T-helper 1 cell (primary cell): ENCODE measurements at regions not wholly inside any gene's neighbourhood (a gene's known extent, or its start where the extent isn't known, plus 50 kb on each side); places are given as distances from the start of the nearest gene placed in this dataset.
"Not testable (repeated sequence)": the region's sequence is repeated elsewhere in the genome, so short reads cannot be mapped to it uniquely, and the experiment has no call there.

Experiments used
- DNase-seq, 5 donors: peaks; one replicate each; pipeline ENCODE4 v3.0.0-alpha.2; 2012 to 2020

DNA sequence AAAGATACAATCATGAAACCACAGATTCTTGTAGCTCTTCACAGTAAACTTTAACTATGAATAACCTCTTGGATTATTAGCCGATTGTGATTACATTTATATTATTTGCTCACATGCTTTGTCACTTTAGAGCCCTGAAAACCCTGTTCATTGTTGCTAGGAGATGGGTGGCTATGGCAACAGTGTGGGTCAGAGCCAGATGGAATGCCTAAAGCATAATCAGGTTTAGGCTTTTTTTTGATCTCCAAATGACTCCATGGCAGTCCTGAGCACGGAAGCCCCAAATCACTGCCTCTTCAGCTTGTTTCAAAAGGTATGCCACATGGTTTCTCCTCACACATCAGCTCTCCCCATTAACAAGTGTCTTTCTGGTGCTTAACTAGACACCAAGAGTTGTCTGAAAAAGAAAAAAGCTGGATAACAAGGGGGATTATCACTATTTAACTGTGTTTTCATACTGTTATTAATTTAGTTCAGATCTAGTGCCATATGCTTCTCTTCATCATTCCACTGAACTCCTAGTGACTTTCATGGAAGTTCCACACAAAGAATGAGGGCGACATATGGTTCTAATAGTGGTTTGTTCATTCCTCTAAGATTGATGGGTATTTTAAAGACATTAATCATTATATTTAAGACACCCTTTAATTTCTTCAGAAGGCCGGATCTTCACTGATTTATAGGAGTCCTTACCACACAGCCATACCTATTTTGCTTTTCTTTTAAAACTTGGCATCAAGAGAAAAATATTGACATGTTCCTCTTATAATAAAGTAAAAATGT is 88.8 kb upstream of the PAM start:
- no peak for DNase-seq

DNA sequence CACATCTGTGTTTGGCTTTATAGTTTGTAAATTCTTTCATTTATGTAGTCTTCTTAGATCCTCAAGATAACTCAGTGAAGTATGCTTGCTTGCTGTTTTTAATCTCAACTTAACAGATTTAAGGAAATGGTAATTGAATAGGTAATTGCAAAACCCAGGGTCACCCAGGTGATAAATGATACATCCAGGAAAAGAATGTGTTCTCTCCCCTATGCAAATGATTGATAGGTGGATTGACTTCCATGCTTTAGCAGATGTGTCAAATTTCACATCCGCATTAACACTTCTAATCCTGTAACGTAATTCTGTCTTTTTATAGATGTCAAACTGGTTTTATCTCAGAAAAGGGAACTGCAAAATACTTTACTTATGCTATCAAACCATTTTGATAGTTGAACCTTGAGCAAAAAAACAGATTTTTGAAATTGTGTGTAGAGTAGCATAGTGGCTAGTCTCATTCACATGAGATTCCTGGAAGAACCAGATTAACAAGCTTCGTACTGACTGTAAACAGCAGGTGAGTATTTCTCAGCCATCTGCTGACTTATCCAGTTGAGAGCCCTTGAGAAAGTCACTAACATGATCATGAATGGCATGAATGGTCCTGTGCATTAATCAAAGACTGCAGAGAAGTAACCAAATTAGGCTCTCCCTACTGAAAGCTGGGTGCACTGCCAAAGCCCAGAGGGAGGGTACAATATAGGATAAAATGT is 86.7 kb upstream of the PAM start:
- no peak for DNase-seq

- DNase-seq = no peak
Observed at GRCh38 chr5:102670224-102670836, 84.8 kb upstream of the PAM start.

DNA sequence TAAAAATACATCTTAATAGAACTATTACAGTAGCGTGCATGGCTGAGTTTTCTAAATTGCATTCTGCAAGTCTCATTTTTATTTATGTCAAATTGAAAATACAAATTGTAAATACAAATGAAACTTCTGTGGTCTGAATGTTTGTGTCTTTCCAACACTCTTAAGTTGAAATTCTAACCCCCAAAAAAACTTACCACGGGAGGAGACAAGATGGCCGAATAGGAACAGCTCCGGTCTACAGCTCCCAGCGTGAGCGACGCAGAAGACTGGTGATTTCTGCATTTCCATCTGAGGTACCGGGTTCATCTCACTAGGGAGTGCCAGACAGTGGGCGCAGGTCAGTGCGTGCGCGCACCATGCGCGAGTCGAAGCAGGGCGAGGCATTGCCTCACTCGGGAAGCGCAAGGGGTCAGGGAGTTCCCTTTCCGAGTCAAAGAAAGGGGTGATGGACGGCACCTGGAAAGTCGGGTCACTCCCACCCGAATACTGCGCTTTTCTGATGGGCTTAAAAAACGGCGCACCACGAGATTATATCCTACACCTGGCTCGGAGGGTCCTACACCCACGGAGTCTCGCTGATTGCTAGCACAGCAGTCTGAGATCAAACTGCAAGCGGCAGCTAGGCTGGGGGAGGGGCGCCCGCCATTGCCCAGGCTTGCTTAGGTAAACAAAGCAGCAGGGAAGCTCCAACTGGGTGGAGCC is 83.9 kb upstream of the PAM start:
- not testable (repeated sequence) for DNase-seq

DNA sequence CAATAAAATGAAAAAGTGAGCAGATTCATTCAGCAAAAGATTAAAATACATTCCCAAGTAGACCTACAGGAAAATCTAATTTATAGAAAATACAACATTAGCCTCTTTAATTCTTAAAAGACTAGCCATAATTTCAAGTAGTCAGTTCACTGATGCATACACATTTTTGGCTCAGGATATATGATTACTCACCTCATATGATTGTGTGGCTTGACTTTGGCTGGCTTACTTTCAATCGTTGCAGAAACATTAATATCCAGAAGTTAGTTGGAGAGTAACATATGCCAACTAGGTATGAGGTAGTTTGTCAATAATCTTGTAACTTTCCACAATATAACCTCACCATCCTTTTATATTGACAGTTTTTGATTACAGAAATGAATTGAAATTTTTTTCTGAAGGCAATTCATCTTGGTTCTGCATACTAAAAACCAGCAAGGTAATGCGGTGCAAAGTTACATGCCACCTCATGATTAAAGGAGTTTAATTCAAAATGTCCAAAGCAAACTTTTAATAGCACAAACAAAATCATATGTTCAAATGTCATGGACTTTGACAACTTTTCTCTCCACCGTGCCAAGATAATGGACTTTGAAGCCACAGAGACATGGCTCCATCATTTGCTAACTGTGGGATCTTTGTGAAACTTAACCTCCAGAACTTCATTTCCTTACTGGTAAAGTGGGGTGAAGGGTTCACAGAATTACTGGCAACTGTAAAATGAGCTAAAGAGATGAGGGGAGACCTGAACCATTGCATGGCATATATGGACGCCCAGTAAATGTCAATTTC is 76.6 kb upstream of the PAM start:
- DNase-seq = no peak

DNA sequence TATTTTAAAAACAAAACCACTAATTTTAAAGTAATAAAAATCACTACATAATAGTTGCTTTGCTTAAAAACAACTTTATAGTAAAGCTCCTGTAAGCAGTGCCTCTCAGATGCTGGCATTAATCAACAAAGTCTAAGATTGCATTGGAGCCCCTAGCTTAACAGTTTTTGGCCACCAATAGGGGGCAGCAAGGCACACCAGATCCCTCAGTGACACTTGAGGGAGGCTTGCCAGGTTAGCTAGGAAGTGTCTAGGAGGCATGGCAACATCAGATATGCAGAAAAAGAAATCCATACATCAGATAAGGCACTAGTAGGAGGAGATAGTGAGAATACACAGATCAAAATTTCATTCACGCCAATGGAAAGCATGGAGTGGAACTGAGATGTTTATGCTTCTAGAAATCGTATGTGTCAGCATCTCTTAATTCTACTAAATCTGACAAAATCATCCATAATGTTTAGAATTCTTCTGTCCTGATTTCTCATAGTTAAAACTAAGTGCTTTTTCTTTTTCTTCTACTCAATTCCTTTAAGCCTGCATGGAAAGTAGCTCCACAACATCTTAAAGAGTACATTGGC is 73.6 kb upstream of the PAM start:
- peak; percentile 8 to 52 (median 35) for DNase-seq

- DNase-seq = no peak
Observed at GRCh38 chr5:102682101-102682647, 72.9 kb upstream of the PAM start.

DNA sequence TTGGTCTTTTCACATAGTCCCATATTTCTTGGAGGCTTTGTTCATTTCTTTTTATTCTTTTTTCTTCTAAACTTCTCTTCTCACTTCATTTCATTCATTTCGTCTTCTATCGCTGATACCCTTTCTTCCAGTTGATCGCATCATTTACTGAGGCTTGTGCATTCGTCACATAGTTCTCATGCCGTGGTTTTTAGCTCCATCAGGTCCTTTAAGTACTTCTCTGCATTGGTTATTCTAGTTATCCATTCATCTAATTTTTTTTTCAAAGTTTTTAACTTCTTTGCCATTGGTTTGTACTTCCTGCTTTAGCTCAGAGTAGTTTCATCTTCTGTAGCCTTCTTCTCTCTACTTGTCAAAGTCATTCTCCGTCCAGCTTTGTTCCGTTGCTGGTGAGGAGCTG is 67.0 kb upstream of the PAM start:
- DNase-seq = not testable (repeated sequence)

DNA sequence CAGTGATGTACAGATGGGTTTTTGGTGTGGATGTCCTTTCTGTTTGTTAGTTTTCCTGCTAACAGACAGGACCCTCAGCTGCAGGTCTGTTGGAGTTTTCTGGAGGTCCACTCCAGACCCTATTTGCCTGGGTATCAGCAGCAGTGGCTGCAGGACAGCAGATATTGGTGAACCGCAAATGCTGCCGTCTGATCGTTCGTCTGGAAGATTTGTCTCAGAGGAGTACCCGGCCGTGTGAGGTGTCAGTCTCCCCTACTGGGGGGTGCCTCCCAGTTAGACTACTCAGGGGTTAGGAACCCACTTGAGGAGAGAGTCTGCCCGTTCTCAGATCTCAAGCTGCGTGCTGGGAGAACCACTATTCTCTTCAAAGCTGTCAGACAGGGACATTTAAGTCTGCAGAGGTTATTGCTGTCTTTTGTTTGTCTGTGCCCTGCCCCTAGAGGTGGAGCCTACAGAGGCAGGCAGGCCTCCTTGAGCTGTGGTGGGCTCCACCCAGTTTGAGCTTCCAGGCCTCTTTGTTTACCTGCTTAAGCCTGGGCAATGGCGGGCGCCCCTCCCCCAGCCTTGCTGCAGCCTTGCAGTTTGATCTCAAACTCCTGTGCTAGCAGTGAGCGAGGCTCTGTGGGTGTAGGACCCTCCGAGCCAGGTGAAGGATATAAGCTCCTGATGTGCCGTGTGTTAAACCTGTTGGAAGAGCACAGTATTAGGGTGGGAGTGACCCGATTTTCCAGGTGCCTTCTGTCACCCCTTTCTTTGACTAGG is 66.3 kb upstream of the PAM start:
- DNase-seq = not testable (repeated sequence)

GRCh38 chr5:102690910-102691309 is 64.2 kb upstream of the PAM start:
- DNase-seq = no peak

DNA sequence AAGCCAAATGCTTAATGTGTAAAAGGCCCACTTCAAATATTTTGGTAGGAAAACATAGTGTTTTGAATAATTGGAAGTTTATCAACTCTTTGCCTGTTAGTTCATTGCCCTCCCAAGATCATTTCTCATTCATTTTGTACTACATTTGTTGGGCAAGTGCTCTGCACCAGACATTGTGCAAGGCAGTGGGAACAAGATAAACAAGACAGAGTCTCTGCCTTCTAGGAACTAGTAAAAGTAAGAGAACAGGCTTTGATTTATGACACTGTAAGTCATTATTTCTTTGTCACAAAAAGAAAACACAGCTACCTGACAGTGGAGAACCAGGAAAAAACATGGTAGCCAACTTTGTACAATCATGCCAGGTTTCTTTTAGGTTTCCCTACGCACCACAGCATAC is 63.7 kb upstream of the PAM start:
- no peak for DNase-seq

- DNase-seq = no peak
Observed at GRCh38 chr5:102700120-102700831, 54.8 kb upstream of the PAM start.

DNA sequence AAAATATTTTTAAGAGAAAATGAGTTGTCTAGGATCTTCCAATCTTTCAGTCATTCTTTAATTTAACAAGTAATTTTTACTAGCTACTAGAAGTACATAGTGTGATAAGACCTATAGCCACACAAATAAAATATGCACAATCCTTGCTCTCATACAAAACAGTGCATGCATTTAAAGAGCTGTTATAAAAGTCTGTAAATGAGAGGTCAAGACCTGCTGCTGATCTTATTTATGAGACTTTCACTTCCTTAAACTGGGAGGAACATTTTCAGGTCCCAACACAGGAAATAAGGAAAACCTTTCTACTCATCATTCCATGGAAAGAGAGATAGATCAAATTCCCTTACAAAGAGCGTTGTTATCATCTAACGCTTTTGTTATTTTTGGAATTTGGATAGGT is 54.2 kb upstream of the PAM start:
- no peak for DNase-seq

DNA sequence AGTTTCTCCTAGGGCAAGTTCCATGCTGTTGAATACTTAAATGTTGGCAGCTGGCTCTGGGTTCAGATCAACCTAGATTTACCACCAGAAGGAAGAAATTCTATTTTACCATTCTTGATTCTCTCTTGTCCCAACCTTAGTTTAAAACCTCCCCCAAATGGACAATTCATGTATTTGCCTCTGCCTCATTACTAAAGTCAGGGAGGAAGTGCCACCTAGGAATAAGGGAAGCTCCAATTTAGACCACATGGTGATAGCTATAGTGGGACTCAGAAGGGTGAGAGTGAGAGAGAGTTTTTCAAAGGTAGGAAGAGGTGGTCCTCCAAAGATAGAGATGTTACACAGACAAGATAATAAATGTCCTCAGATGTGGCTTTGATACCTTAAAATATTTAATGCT is 53.4 kb upstream of the PAM start:
- no peak for DNase-seq
